NCI-H1105 treated with DMSO at 0.1 percent for 48 hours (cell line): ENCODE measurements at regions not wholly inside any gene's neighbourhood (a gene's known extent, or its start where the extent isn't known, plus 50 kb on each side); places are given as distances from the start of the nearest gene placed in this dataset.
A peak's percentile ranks its signal among the peaks of the same experiment; 100 is the strongest.
"Not testable (repeated sequence)": the region's sequence is repeated elsewhere in the genome, so short reads cannot be mapped to it uniquely, and the experiment has no call there.

Experiments used
- DNase-seq: peaks from one replicate; lab custom pipeline; 2025; lab: John Stamatoyannopoulos, UW

GRCh38 chr3:189375532-189375931 is 203.8 kb downstream of the TPRG1 start:
- no peak for DNase-seq

GRCh38 chr3:189383630-189384029 is 211.9 kb downstream of the TPRG1 start:
- no peak for DNase-seq

GRCh38 chr3:189385880-189386279 is 214.1 kb downstream of the TPRG1 start:
- not testable (repeated sequence) for DNase-seq

GRCh38 chr3:189386739-189387138 is 215.0 kb downstream of the TPRG1 start:
- no peak for DNase-seq

- no peak for DNase-seq
Measured at GRCh38 chr3:189389346-189389745, 217.6 kb downstream of the TPRG1 start.

GRCh38 chr3:189393598-189393997 is 221.8 kb downstream of the TPRG1 start:
- no peak for DNase-seq

- DNase-seq: peak; percentile 32
Measured at GRCh38 chr3:189394599-189395121, 222.9 kb downstream of the TPRG1 start.

GRCh38 chr3:189395825-189396224 is 224.1 kb downstream of the TPRG1 start:
- DNase-seq: no peak

GRCh38 chr3:189398656-189399055 is 226.9 kb downstream of the TPRG1 start:
- no peak for DNase-seq

GRCh38 chr3:189401196-189401595 is 229.4 kb downstream of the TPRG1 start:
- no peak for DNase-seq

GRCh38 chr3:189403194-189403593 is 228.0 kb upstream of the TP63 start:
- no peak for DNase-seq

GRCh38 chr3:189404024-189404423 is 227.2 kb upstream of the TP63 start:
- DNase-seq: peak; percentile 13

- no peak for DNase-seq
Measured at GRCh38 chr3:189404797-189405484, 226.2 kb upstream of the TP63 start.

GRCh38 chr3:189406148-189406547 is 225.0 kb upstream of the TP63 start:
- no peak for DNase-seq

GRCh38 chr3:189410522-189410921 is 220.7 kb upstream of the TP63 start:
- no peak for DNase-seq

- DNase-seq: no peak
Measured at GRCh38 chr3:189419038-189419437, 212.2 kb upstream of the TP63 start.

- DNase-seq: no peak
Measured at GRCh38 chr3:189419683-189420082, 211.5 kb upstream of the TP63 start.

- no peak for DNase-seq
Measured at GRCh38 chr3:189424922-189425321, 206.3 kb upstream of the TP63 start.

GRCh38 chr3:189429019-189429418 is 202.2 kb upstream of the TP63 start:
- no peak for DNase-seq

- DNase-seq: no peak
Measured at GRCh38 chr3:189430166-189430565, 201.0 kb upstream of the TP63 start.

GRCh38 chr3:189442257-189442656 is 188.9 kb upstream of the TP63 start:
- not testable (repeated sequence) for DNase-seq

- no peak for DNase-seq
Measured at GRCh38 chr3:189446959-189447560, 184.1 kb upstream of the TP63 start.

GRCh38 chr3:189449084-189449483 is 182.1 kb upstream of the TP63 start:
- peak; percentile 84 for DNase-seq

GRCh38 chr3:189455009-189455408 is 176.2 kb upstream of the TP63 start:
- DNase-seq: no peak
